Common myeloid progenitor, CD34-positive (primary cell): ENCODE measurements at regions not wholly inside any gene's neighbourhood (a gene's known extent, or its start where the extent isn't known, plus 50 kb on each side); places are given as distances from the start of the nearest gene placed in this dataset.
"Not testable (repeated sequence)": the region's sequence is repeated elsewhere in the genome, so short reads cannot be mapped to it uniquely, and the experiment has no call there.

Source experiments
- CTCF ChIA-PET: fragments of 350-600 bp; sonication (Branson Sonifier 250); formaldehyde crosslinking; loops from one replicate; lab custom pipeline; 2021; ENCODE audit warnings: antibody characterized with exemption; lab: Charles Lee
- POLR2A ChIA-PET: fragments of 350-600 bp; sonication (Branson Sonifier 250); formaldehyde crosslinking; loops from one replicate; lab custom pipeline; 2021; ENCODE audit warnings: antibody characterized with exemption; lab: Charles Lee
- DNase-seq, 3 donors: peaks; one replicate each; pipeline versions ENCODE4 v3.0.0 to v3.0.0-alpha.2; 2013
- H3K27ac ChIP-seq, 2 experiments: 1 replicate in 1 of 2; 2 replicates in 1 of 2; pipeline ENCODE4 v1.7.0; 2013; ENCODE audit warnings: inconsistent platforms in 2 of 2, low read length in 2 of 2, mild to moderate bottlenecking in 2 of 2, low read depth in 1 of 2, moderate library complexity in 1 of 2; ENCODE audit not compliant: severe bottlenecking in 2 of 2, insufficient read depth in 1 of 2, poor library complexity in 1 of 2
- H3K27me3 ChIP-seq, 5 experiments: replicated peaks in 2 of 5; 1 replicate in 3 of 5; 2 replicates in 2 of 5; pipeline versions ENCODE4 v1.6.1 to v1.7.0; 2013; ENCODE audit warnings: low read length in 4 of 5, mild to moderate bottlenecking in 2 of 5, moderate library complexity in 2 of 5, inconsistent platforms in 1 of 5; ENCODE audit not compliant: insufficient read depth in 5 of 5, control insufficient read depth in 4 of 5
- H3K36me3 ChIP-seq, 4 experiments: 1 replicate in 2 of 4; 2 replicates in 2 of 4; pipeline versions ENCODE4 v1.6.1 to v1.7.0; 2013; ENCODE audit warnings: low read length in 3 of 4, control low read depth in 1 of 4, mild to moderate bottlenecking in 1 of 4; ENCODE audit not compliant: control insufficient read depth in 4 of 4, insufficient read depth in 4 of 4
- H3K4me1 ChIP-seq, 4 experiments: 1 replicate in 3 of 4; 2 replicates in 1 of 4; pipeline versions ENCODE4 v1.6.1 to v1.7.1; 2013; ENCODE audit warnings: low read length in 3 of 4, mild to moderate bottlenecking in 3 of 4, control low read depth in 1 of 4, inconsistent platforms in 1 of 4, moderate library complexity in 1 of 4; ENCODE audit not compliant: control insufficient read depth in 4 of 4, insufficient read depth in 4 of 4; ENCODE audit errors: control extremely low read depth in 1 of 4
- H3K4me3 ChIP-seq, 7 experiments: 1 replicate in 4 of 7; 2 replicates in 3 of 7; pipeline versions ENCODE4 v1.5.1 to v1.7.0; 2013; ENCODE audit warnings: mild to moderate bottlenecking in 7 of 7, low read length in 6 of 7, moderate library complexity in 6 of 7, inconsistent platforms in 2 of 7, low read depth in 2 of 7, control low read depth in 1 of 7; ENCODE audit not compliant: insufficient read depth in 4 of 7, control insufficient read depth in 1 of 7; ENCODE audit errors: extremely low read depth in 1 of 7
- H3K9me3 ChIP-seq, 5 experiments: 1 replicate in 4 of 5; 2 replicates in 1 of 5; pipeline versions ENCODE4 v1.6.1 to v1.7.1; 2013; ENCODE audit warnings: low read length in 4 of 5, mild to moderate bottlenecking in 2 of 5, inconsistent platforms in 1 of 5, low read depth in 1 of 5, moderate library complexity in 1 of 5; ENCODE audit not compliant: control insufficient read depth in 4 of 5, insufficient read depth in 2 of 5; ENCODE audit errors: control extremely low read depth in 1 of 5
- WGBS: methylation state at CpG from one replicate; pipeline ENCODE4 v1.1.5; 2013; ENCODE audit not compliant: insufficient coverage; 5-methylcytosine and 5-hydroxymethylcytosine counted together

GRCh38 chr13:37966266-37966665 is 96.7 kb upstream of the TRPC4 start:
- H3K4me3 ChIP-seq, result no peak overlapping the region
- CTCF ChIA-PET, result no interaction called here
- H3K27ac ChIP-seq, result no peak overlapping the region
- no peaks in the 10 kb centered on the region for H3K4me1 ChIP-seq
- H3K36me3 ChIP-seq, result no peaks in the 10 kb centered on the region
- POLR2A ChIA-PET, result no interaction called here
- no peak for DNase-seq
- no peaks in the 10 kb centered on the region for H3K9me3 ChIP-seq
- WGBS, result no CpG with 5 or more reads among the region's 1 CpG
- H3K27me3 ChIP-seq, result no peaks in the 10 kb centered on the region

DNA sequence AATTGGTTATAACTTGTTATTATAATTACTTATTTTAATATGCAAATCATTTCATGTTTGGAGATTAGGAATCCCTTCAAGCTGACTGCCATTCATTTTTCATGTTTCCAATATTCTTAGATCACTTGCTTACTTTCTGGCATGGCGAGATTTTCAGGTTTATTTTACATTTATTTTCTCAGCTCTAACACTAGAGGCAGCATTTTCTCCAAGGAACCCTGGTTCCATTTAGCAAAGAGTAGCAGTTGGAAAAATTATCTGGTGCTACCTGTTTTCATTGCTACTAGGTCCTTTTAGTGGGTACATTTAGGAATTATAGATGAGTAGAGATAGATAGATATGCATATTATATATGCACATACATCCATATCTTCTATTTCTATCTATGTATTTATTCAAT is 90.9 kb upstream of the TRPC4 start:
- H3K36me3 ChIP-seq, result no peaks in the 10 kb centered on the region
- POLR2A ChIA-PET, result no interaction called here
- no peak overlapping the region for H3K4me3 ChIP-seq
- H3K27me3 ChIP-seq, result no peaks in the 10 kb centered on the region
- WGBS, result no CpG with 5 or more reads among the region's 1 CpG
- DNase-seq, result no peak
- no peaks in the 10 kb centered on the region for H3K4me1 ChIP-seq
- no peak overlapping the region for H3K27ac ChIP-seq
- CTCF ChIA-PET, result no interaction called here
- no peaks in the 10 kb centered on the region for H3K9me3 ChIP-seq

GRCh38 chr13:37959284-37959683 is 89.7 kb upstream of the TRPC4 start:
- no peaks in the 10 kb centered on the region for H3K4me1 ChIP-seq
- DNase-seq, result peak in 2 of 3 donors; percentile 3 to 35
- WGBS, result 85% methylated on average over 2 of the region's 5 CpGs
- H3K36me3 ChIP-seq, result no peaks in the 10 kb centered on the region
- no peaks in the 10 kb centered on the region for H3K9me3 ChIP-seq
- ChIA-PET POLR2A (no interaction called here), CTCF (no interaction called here)
- H3K27me3 ChIP-seq, result no peaks in the 10 kb centered on the region
- H3K4me3 ChIP-seq, result no peak overlapping the region
- no peak overlapping the region for H3K27ac ChIP-seq

- H3K27me3 ChIP-seq, result no peaks in the 10 kb centered on the region
- H3K27ac ChIP-seq, result no peak overlapping the region
- no peaks in the 10 kb centered on the region for H3K36me3 ChIP-seq
- no peaks in the 10 kb centered on the region for H3K9me3 ChIP-seq
- no CpG with 5 or more reads among the region's 1 CpG for WGBS
- no peak overlapping the region for H3K4me3 ChIP-seq
- ChIA-PET POLR2A (no interaction called here), CTCF (no interaction called here)
- DNase-seq, result no peak
- no peaks in the 10 kb centered on the region for H3K4me1 ChIP-seq
Measured at GRCh38 chr13:37956536-37956935, 87.0 kb upstream of the TRPC4 start.

- H3K4me1 ChIP-seq, H3K36me3 ChIP-seq, POLR2A ChIA-PET, H3K27me3 ChIP-seq, CTCF ChIA-PET, H3K4me3 ChIP-seq, H3K9me3 ChIP-seq, H3K27ac ChIP-seq, DNase-seq: not testable (repeated sequence)
- 90% methylated on average over 3 of the region's 9 CpGs for WGBS
Measured at GRCh38 chr13:37954597-37954996, 85.0 kb upstream of the TRPC4 start.

- POLR2A ChIA-PET, result no interaction called here
- 100% methylated on average over 1 of the region's 1 CpG for WGBS
- H3K36me3 ChIP-seq, result no peaks in the 10 kb centered on the region
- DNase-seq, result no peak
- no peaks in the 10 kb centered on the region for H3K9me3 ChIP-seq
- H3K27ac ChIP-seq, result no peak overlapping the region
- no peak overlapping the region for H3K4me3 ChIP-seq
- CTCF ChIA-PET, result interaction anchor here (0.6 kb wide), 1 partner anchor 743 kb away, joined by 4 read pairs; no protein-coding TSS in a partner anchor
- H3K4me1 ChIP-seq, result no peaks in the 10 kb centered on the region
- H3K27me3 ChIP-seq, result no peaks in the 10 kb centered on the region
Measured at GRCh38 chr13:37954191-37954590, 84.6 kb upstream of the TRPC4 start.

- no peaks in the 10 kb centered on the region for H3K4me1 ChIP-seq
- no peak overlapping the region for H3K27ac ChIP-seq
- CTCF ChIA-PET, result interaction anchor here (0.6 kb wide), 1 partner anchor 743 kb away, joined by 4 read pairs; no protein-coding TSS in a partner anchor
- no peak for DNase-seq
- no peaks in the 10 kb centered on the region for H3K27me3 ChIP-seq
- POLR2A ChIA-PET, result no interaction called here
- H3K36me3 ChIP-seq, result no peaks in the 10 kb centered on the region
- no peaks in the 10 kb centered on the region for H3K9me3 ChIP-seq
- H3K4me3 ChIP-seq, result no peak overlapping the region
Measured at GRCh38 chr13:37953696-37954095, 84.1 kb upstream of the TRPC4 start.
